GM19351 (cell line): ENCODE measurements at regions not wholly inside any gene's neighbourhood (a gene's known extent, or its start where the extent isn't known, plus 50 kb on each side); places are given as distances from the start of the nearest gene placed in this dataset.

Experiments
- ATAC-seq: cut with Tn5 transposase; IDR thresholded peaks from one replicate; pipeline ENCODE4 v1.9.1; 2021; ENCODE audit warnings: mild to moderate bottlenecking, moderate library complexity; ENCODE audit not compliant: unreplicated experiment

- ATAC-seq, result no peak
Measured at GRCh38 chr10:3723766-3724165, 61.2 kb downstream of the KLF6 start.

DNA sequence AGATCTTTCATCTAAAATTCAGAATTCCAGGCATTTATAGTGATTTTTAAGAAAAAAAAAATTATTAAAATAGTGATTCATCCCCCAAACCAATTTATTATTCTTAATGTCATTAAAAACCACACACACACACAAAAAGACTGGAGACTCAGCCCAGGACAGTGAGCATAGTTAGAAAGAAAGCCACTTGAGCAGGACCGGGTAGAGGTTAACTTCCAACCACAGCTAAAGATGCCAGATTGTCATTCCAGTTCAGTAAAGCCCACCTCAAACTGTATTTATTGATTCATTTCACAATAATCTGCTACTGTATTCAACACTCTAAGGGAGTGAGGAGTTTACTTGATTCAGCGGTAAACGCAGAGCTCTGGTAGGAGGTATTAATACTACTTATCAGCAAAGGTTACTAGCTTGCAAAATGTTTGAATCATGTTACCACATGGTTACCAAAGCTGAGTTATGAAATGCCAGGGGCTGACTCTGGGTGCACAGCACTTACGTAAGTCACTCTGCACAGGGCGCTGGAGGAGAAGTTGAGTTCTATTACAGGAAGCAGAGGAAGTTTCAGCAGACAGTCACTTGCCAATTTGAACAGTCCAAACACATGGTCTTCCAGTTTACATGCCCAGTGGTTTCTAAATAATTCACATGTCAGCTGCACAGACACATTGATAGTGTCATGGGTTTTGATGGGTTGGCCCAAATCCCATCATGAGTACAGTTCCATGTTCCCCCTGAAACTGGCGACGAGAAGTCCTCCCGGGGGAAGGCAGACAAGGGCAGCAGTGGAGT, 64.6 kb downstream of the KLF6 start:
- ATAC-seq, result no peak

DNA sequence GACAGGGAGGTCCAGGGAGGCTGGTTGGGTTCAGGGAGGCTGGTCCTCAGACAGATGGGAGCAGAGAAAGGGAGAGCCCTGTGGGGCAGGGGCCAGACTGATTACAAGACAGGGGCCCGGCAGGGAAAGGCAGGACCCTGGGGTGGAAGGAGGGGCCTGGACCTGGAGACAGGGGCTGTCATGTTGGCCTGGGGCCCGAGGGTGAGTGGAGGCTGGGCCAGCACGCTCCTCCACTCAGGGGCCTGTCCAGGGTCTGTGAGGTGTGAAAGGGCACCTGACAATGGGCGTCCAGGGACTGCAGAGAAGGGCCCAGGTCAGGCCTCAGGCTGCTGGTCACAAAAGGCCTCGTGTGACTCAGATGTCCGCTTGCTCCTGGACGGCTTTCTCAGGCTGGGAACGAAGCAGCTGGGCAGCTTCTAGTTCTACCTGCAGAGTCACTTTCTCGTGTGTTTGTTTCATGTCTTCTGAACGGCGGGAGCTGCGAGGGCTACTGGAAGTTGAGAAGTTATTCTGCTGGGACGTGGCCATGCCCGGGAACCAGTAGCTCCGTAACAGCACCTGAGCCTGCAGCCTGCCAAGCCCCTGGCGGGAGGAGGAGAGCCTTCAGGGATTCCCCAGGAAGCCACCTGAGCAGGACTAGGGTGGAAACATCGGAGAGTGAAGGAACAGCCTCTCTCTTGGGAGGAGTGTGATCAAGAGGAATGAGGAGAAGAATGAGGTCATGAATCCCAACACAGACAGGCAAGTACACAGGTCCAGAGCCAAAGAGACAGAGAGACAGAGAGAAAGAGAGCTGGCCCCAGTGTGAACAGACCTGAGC, 65.8 kb downstream of the KLF6 start:
- ATAC-seq, result no peak

DNA sequence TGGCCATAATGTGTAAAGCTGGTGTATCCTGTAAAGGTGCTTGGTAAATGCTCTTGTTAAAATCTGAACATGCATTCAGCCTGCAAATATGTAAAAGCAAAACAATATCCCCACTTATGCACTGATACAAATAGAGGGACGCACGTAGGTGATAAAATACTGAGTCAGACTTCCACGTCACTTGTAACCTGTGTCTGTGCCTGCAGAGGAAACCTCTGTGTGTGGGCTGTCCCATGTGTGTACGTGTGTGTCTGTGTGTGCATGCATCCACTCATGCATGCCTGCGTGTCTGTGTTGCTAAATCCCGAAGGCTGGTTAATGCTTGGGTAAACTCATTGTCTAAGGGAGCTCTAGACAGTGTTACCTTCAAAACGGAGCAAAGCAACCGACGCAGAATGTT, 68.9 kb downstream of the KLF6 start:
- ATAC-seq, result no peak

GRCh38 chr10:3714967-3715366, 70.0 kb downstream of the KLF6 start:
- no peak for ATAC-seq

GRCh38 chr10:3714531-3714930, 70.5 kb downstream of the KLF6 start:
- no peak for ATAC-seq

GRCh38 chr10:3712707-3713106, 72.3 kb downstream of the KLF6 start:
- no peak for ATAC-seq

DNA sequence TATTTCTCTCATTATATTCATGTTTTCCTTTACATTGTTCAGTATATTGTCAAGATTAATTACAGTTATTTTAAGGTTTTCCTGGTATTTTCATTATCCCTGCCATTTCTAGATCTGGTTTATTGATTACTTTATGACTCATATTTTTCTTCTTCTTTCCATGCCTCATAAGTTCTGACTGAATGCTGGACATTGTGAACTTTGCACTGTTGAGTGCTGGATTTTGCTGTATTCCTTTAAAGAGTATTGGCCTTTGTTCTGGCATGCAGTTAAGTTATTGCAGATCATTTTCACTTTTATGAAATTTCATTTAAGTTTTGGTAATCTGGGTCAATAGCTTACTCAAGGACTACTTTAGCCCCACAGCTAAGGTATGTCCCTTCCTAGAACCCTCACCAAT, 73.1 kb downstream of the KLF6 start:
- ATAC-seq, result no peak

DNA sequence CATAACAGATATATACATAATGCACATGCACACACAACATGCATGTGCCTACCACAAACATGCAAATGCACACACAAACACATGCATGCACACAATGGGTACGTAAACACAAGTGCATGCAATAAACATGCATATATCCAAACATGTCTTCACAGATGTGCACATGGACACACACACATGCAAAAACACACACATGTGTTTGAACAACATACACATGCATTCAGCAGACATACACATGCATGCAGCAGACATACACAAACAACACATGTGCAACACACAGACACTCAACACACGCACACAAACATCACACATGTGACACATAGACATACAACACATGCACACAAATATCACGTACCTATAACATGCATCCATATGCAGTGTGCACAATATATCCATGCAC, 74.2 kb downstream of the KLF6 start:
- ATAC-seq, result no peak

DNA sequence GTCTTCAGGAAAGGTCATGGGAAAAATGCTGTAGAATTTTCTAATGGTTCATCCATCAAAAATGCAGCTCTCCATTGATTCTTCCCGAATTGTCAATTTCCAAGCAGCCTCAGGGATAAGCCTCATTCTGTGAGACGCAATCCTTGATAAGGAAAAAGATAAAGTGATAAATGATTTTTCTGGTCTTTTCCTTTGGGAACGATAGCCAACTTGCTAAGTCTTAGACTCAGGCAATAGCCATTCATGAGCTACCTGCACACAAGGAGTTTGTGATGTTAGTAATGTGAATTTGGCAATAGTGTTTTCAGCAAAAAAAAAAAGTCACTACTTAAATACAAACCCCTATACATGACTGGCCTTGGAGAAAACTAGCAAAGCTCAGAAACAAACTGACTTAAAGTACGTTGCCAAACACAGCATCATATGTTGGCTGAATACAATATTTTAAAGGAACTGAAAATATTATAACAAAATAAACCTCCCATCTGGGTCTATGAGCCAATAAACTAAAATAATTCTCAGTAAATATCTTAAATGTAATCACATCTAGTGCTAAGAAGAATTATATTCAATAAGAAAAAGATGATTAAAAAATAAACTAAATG, 75.5 kb downstream of the KLF6 start:
- ATAC-seq, result no peak

GRCh38 chr10:3708852-3709251, 76.2 kb downstream of the KLF6 start:
- no peak for ATAC-seq

DNA sequence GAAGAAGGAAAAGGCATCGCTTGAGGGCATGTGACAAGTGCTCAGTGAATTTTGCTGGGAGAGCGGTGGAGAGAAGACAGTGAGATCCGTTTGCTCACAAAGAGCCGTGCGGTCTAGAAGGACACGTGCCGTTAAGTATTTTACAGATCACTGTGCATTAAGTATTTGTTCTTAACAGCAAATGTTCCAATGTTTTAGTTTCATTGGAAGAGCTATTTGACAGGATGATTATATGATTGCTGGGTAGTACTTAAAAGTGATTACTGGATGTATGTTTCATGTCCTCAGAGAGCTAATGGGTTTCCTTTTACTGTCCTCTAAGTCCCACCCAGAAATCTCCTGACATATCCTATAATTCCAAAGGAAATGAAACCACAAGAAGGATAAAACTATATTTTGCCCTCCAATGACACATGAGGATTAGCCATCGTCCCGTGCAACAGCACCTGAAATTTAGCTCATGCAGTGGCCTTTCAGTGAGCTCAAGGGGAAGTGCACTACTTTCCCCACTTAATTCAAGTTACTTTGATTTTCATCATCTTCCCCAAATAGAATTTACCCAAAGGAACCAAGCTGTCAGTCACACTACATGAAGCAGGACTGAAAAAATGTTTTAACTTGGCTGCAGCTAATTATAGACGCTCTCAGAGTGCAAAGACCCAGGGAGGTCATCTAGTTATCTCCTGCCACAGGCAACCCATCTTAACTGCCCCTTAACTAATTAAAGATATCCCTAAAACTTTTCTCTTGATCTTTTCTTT, 80.3 kb downstream of the KLF6 start:
- no peak for ATAC-seq

GRCh38 chr10:3702569-3702968, 82.4 kb downstream of the KLF6 start:
- ATAC-seq, result no peak

- no peak for ATAC-seq
Measured at GRCh38 chr10:3702056-3702546, 82.9 kb downstream of the KLF6 start.

GRCh38 chr10:3701491-3701890, 83.5 kb downstream of the KLF6 start:
- no peak for ATAC-seq

DNA sequence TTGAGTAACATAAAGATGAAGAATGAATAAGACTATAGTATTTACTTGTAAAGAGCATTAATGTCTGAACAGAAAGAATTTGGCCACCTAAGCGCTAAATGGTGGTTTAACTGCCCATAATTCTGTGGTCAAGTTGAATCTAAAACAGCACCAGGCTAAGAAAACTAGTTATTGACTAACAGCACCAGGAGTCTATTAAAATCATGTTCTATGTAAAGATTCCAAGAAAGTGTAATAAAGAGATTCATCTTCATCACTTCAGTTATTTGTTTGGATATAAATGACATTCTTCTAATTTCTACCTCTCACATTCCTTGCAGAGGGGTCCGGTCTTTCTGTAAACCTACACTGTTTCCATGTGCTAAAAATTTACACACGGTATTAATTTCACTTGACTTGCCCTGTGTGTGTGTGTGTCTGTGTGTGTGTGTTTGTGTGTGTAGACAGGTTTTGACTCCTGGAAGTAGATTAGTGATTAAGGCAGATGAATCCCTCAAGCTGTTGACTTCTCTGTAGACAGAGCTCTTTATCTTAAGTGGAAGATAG, 84.4 kb downstream of the KLF6 start:
- no peak for ATAC-seq

DNA sequence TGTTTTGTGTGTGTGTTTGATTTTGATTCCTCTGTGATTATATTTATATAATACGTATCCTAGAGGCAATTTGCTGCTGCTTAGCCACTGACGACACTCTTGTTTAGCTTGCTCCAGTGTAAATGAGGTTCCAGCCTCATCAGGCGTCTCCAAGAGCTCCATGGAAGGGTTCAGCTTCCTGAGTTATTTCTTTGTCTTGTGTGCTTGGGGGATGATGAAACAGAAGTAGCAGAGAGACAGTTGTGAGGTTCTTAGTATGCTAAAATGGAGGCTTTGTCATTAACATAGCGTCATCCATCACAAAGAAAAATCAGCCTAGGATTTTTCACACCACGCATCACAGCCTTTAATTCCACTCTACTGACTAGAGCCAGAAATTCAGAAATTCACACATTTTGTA, 85.1 kb downstream of the KLF6 start:
- no peak for ATAC-seq

GRCh38 chr10:3698312-3698711, 86.7 kb downstream of the KLF6 start:
- no peak for ATAC-seq

GRCh38 chr10:3693698-3694080, 91.3 kb downstream of the KLF6 start:
- ATAC-seq, result no peak

- no peak for ATAC-seq
Measured at GRCh38 chr10:3693022-3693697, 91.8 kb downstream of the KLF6 start.
